ENCODE measurements at regions not wholly inside any gene's neighbourhood (a gene's known extent, or its start where the extent isn't known, plus 50 kb on each side); places are given as distances from the start of the nearest gene placed in this dataset.

DNA sequence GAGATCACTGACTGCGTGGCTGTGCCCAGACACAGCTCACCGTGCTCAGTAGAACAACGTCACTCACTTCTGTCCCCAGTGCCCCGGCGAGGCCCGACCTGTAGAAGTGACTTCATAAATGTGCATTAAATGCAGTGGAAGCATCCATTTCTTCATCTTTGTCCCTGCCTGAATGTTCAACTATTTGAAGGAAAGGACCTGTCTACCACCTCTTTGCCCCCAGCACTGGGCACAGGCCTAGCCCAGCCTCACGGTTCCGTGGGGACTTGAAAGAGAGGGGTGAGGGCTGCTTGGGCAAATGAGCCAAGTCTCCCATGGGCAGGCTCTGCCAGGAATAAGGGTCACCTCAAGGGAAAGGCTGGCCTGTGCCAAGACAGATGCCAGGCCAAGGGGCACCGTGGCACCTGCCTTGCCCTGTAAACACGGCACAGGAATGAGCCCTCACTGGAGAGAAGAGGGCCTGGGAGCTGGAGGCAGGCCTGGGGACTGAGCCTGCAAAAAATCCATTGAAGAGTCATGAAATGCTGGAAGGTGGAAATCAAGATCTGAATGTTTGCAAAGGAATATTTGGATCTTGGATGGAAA is 845.3 kb downstream of the BRD1 start:
- TF ChIP-seq POLR2A (IDR thresholded peaks at IDR 0.05; ENCODE audit: low read depth, low read length) (no peak), TAF1 (IDR thresholded peaks at IDR 0.05; ENCODE audit: low read depth, low read length) (no peak), POLR2AphosphoS5 (IDR thresholded peaks at IDR 0.05; ENCODE audit: low read depth, low read length) (no peak)

Data from GM12891 (cell line).